ENCODE measurements at regions not wholly inside any gene's neighbourhood (a gene's known extent, or its start where the extent isn't known, plus 50 kb on each side); places are given as distances from the start of the nearest gene placed in this dataset.

GRCh38 chr3:162012633-162013032, 516.0 kb downstream of the OTOL1 start:
- Histone ChIP-seq H4K20me1 (ENCODE audit: insufficient read depth, low read length) (no peaks in the 10 kb centered on the region), H3K27ac (ENCODE audit: extremely low read length, insufficient read depth, low read length) (no peak overlapping the region), H3K36me3 (replicated peaks in 1 of 2; ENCODE audit: control insufficient read depth in 1 of 2, insufficient read depth in 2 of 2, low read length in 2 of 2) (no peaks in the 10 kb centered on the region), H3K4me3 (replicated peaks in 1 of 3; ENCODE audit: insufficient read depth in 1 of 3, low read depth in 2 of 3, low read length in 3 of 3) (no peak overlapping the region), H3K9me3 (ENCODE audit: low read length) (peaks cover 40% of the 10 kb centered on the region), H2AFZ (ENCODE audit: low read length) (no peak overlapping the region), H3K79me2 (ENCODE audit: insufficient read depth, low read length) (no peaks in the 10 kb centered on the region), H3K4me1 (ENCODE audit: insufficient read depth, low read length) (no peaks in the 10 kb centered on the region), H3K4me2 (ENCODE audit: low read depth, low read length) (no peak overlapping the region), H3K27me3 (ENCODE audit: control insufficient read depth in 1 of 2, insufficient read depth in 2 of 2, low read length in 2 of 2) (no peaks in the 10 kb centered on the region), H3K9ac (ENCODE audit: insufficient read depth, low read depth, low read length) (no peak overlapping the region)
- DNase-seq (ENCODE audit: low spot score) (no peak), FAIRE-seq (no peak), ATAC-seq (no peak)
- intact Hi-C loops (cut with micrococcal nuclease; ENCODE audit: unreplicated experiment) (no loop called here), in situ Hi-C loops (cut with HindIII; ENCODE audit: extremely low pct_ligation_motif_present, low pct_unique_long_range_greater_than_20kb) (no loop called here)
- ChIA-PET POLR2A (no interaction called here), CTCF (ENCODE audit: low intra/inter-chr PET ratio, low total read pairs) (no interaction called here)
- 5% methylated on average over 3 of the region's 3 CpGs for WGBS (ENCODE audit: low lambda C conversion rate)
- BruUV-seq (replicated peaks) = no TSS peak
- no peak for TF ChIP-seq ARID3A (IDR thresholded peaks at IDR 0.05; ENCODE audit: low read depth, low read length)
- TF ChIP-seq ZNF704 (CRISPR knock-in tag; IDR thresholded peaks at IDR 0.05; ENCODE audit: borderline replicate concordance) = no peak
- no peak for TF ChIP-seq PHF20 (CRISPR knock-in tag; IDR thresholded peaks at IDR 0.05)
- TF ChIP-seq NR2F2 (IDR thresholded peaks at IDR 0.05; ENCODE audit: borderline replicate concordance, low read depth) = no peak
- TF ChIP-seq POLR2AphosphoS2 (IDR thresholded peaks at IDR 0.05; ENCODE audit: low read depth, low read length) = no peak
- TF ChIP-seq JDP2 (CRISPR knock-in tag; IDR thresholded peaks at IDR 0.05; ENCODE audit: borderline replicate concordance) = no peak
- TF ChIP-seq THAP7 (CRISPR knock-in tag; IDR thresholded peaks at IDR 0.05) = no peak
- TF ChIP-seq GATAD2A (CRISPR knock-in tag; IDR thresholded peaks at IDR 0.05) = no peak
- no peak for TF ChIP-seq ZNF407 (CRISPR knock-in tag; IDR thresholded peaks at IDR 0.05; ENCODE audit: not compliant biosample characterization)
- no peak for TF ChIP-seq ZNF569 (CRISPR knock-in tag; IDR thresholded peaks at IDR 0.05; ENCODE audit: borderline replicate concordance)
- no peak for TF ChIP-seq KLF9 (CRISPR knock-in tag; IDR thresholded peaks at IDR 0.05; ENCODE audit: low read depth)
- TF ChIP-seq ZBTB25 (CRISPR knock-in tag; IDR thresholded peaks at IDR 0.05) = no peak
- no peak for TF ChIP-seq MLLT10 (CRISPR knock-in tag; IDR thresholded peaks at IDR 0.05)

Measured in HepG2 (cell line).